ENCODE measurements at regions not wholly inside any gene's neighbourhood (a gene's known extent, or its start where the extent isn't known, plus 50 kb on each side); places are given as distances from the start of the nearest gene placed in this dataset.

DNA sequence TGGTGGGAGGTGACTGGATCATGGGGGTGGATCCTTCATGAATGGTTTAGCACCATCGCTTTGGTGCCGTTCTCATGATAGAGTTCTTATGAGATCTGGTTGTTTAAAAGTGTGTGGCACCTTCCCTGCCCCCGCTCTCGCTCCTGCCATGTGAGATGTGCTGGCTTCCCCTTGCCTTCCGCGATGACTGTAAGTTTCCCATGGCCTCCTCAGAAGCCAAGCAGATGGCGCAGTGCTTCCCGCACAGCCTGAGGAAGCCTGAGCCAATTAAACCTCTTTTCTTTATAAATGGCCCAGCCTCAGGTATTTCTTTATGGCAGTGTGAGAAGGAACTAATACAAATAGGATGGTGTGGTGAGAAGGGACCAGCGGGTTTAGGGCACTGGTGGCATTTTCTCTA lies 243.3 kb upstream of the CELF2 start:
- TF ChIP-seq, protein P1, sequence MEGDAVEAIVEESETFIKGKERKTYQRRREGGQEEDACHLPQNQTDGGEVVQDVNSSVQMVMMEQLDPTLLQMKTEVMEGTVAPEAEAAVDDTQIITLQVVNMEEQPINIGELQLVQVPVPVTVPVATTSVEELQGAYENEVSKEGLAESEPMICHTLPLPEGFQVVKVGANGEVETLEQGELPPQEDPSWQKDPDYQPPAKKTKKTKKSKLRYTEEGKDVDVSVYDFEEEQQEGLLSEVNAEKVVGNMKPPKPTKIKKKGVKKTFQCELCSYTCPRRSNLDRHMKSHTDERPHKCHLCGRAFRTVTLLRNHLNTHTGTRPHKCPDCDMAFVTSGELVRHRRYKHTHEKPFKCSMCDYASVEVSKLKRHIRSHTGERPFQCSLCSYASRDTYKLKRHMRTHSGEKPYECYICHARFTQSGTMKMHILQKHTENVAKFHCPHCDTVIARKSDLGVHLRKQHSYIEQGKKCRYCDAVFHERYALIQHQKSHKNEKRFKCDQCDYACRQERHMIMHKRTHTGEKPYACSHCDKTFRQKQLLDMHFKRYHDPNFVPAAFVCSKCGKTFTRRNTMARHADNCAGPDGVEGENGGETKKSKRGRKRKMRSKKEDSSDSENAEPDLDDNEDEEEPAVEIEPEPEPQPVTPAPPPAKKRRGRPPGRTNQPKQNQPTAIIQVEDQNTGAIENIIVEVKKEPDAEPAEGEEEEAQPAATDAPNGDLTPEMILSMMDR (IDR thresholded peaks at IDR 0.05; ENCODE audit: poor library complexity, severe bottlenecking), result no peak
- no peak for DNase-seq (ENCODE audit: low spot score)
- Histone ChIP-seq H3K9me3 (ENCODE audit: severe bottlenecking) (no peaks in the 10 kb centered on the region), H3K4me3 (ENCODE audit: severe bottlenecking) (no peak overlapping the region), H3K36me3 (ENCODE audit: low read depth) (no peaks in the 10 kb centered on the region), H3K27me3 (ENCODE audit: insufficient read depth, poor library complexity, severe bottlenecking) (no peaks in the 10 kb centered on the region), H3K27ac (ENCODE audit: poor library complexity, severe bottlenecking) (no peak overlapping the region), H3K4me1 (ENCODE audit: insufficient read depth, poor library complexity, severe bottlenecking) (no peaks in the 10 kb centered on the region)
- ATAC-seq (ENCODE audit: low read depth), result no peak

DNA sequence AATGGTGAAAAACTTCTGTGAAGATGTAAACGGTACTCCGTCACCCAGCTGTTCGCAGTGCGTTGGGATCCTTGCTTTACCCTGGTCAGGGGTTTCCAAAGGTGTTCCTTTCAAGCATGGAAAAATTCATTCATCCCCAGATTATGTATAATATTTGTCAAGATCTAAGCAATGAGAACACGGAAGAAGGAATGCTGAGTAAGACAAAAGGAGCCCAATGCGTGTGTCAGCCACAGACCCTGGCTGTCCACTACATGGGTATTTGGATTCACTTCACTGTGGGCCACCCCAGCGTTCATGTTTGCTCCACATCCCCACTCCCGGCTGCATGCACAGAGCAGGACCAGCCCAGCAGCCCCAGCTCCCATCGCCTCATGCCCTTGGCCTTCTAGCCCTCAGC lies 241.3 kb upstream of the CELF2 start:
- Histone ChIP-seq H3K27me3 (ENCODE audit: insufficient read depth, poor library complexity, severe bottlenecking) (no peaks in the 10 kb centered on the region), H3K4me1 (ENCODE audit: insufficient read depth, poor library complexity, severe bottlenecking) (peaks cover 9% of the 10 kb centered on the region), H3K9me3 (ENCODE audit: severe bottlenecking) (no peaks in the 10 kb centered on the region), H3K4me3 (ENCODE audit: severe bottlenecking) (no peak overlapping the region), H3K27ac (ENCODE audit: poor library complexity, severe bottlenecking) (no peak overlapping the region), H3K36me3 (ENCODE audit: low read depth) (no peaks in the 10 kb centered on the region)
- no peak for ATAC-seq (ENCODE audit: low read depth)
- DNase-seq (ENCODE audit: low spot score), result no peak
- TF ChIP-seq, protein P1 (IDR thresholded peaks at IDR 0.05; ENCODE audit: poor library complexity, severe bottlenecking), result no peak

DNA sequence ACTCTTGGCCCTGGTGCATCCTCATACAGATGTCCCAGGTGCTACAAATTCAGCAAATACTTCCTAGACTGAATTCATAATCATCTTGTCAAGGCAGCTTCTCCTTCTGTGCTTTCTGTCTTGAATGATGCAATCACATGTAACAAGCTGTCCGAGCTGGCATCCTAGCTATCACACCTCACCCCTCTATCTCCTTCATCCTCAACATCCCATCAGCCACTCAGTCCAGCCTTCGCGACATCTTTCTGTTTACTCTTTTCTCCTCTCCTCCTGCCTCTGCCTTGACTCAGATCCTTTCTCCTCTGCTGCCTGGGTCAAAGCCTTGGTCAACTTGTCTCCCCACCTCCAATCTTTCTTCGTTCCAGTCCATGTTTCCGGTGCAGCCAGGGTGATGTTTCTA lies 240.4 kb upstream of the CELF2 start:
- TF ChIP-seq, protein P1 (IDR thresholded peaks at IDR 0.05; ENCODE audit: poor library complexity, severe bottlenecking), result no peak
- Histone ChIP-seq H3K27ac (ENCODE audit: poor library complexity, severe bottlenecking) (no peak overlapping the region), H3K36me3 (ENCODE audit: low read depth) (no peaks in the 10 kb centered on the region), H3K4me1 (ENCODE audit: insufficient read depth, poor library complexity, severe bottlenecking) (peaks cover 10% of the 10 kb centered on the region), H3K4me3 (ENCODE audit: severe bottlenecking) (no peak overlapping the region), H3K9me3 (ENCODE audit: severe bottlenecking) (no peaks in the 10 kb centered on the region), H3K27me3 (ENCODE audit: insufficient read depth, poor library complexity, severe bottlenecking) (no peaks in the 10 kb centered on the region)
- DNase-seq (ENCODE audit: low spot score), result no peak
- ATAC-seq (ENCODE audit: low read depth), result no peak

DNA sequence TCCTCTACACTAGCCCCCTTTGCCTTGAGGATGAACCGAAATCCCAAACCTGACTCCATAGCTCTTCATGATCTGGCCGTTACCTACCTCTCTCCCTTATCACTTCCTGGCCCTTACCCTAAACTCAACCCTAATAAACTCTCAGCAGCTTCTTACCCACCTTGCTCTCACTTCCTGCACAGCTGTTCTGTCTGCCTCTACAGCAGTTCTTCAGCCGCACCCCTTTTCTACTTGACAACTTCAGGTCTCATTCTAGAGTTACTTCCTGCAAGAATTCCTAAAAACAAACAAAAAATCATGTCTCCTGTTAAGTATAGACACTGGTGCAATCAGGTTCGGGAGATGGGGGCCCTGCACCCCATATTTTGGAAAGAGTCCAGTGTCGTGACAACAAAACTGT lies 239.9 kb upstream of the CELF2 start:
- no peak overlapping the region for H3K27ac ChIP-seq (ENCODE audit: poor library complexity, severe bottlenecking)
- TF ChIP-seq, protein P1 (IDR thresholded peaks at IDR 0.05; ENCODE audit: poor library complexity, severe bottlenecking), result no peak
- H3K9me3 ChIP-seq (ENCODE audit: severe bottlenecking), result no peaks in the 10 kb centered on the region
- peaks cover 10% of the 10 kb centered on the region for H3K4me1 ChIP-seq (ENCODE audit: insufficient read depth, poor library complexity, severe bottlenecking)
- no peaks in the 10 kb centered on the region for H3K36me3 ChIP-seq (ENCODE audit: low read depth)
- H3K27me3 ChIP-seq (ENCODE audit: insufficient read depth, poor library complexity, severe bottlenecking), result no peaks in the 10 kb centered on the region
- DNase-seq (ENCODE audit: low spot score) (no peak), ATAC-seq (ENCODE audit: low read depth) (no peak)
- H3K4me3 ChIP-seq (ENCODE audit: severe bottlenecking), result no peak overlapping the region

DNA sequence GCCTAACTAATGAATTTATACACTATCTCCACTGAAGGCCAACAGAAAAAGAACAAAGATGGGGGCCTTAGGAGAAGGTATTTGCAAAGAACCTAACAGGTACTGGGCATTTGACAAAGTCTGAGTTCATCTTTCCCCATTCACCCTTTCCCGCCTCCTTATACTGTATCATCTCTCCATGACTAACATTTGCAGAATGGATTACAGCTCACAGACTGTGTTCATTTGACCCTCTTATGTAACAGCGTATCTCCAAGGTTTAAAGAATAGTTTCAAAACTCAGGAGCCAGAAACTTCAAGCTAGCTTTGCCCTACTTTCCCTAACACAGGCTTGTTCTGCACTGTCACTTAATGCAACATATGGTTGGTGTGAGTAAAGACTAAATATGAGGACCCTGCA lies 238.7 kb upstream of the CELF2 start:
- no peaks in the 10 kb centered on the region for H3K27me3 ChIP-seq (ENCODE audit: insufficient read depth, poor library complexity, severe bottlenecking)
- no peaks in the 10 kb centered on the region for H3K9me3 ChIP-seq (ENCODE audit: severe bottlenecking)
- no peaks in the 10 kb centered on the region; the same call in 1 of the 2 replicates for H3K36me3 ChIP-seq (ENCODE audit: low read depth)
- peaks cover 10% of the 10 kb centered on the region for H3K4me1 ChIP-seq (ENCODE audit: insufficient read depth, poor library complexity, severe bottlenecking)
- DNase-seq (ENCODE audit: low spot score) (no peak), ATAC-seq (ENCODE audit: low read depth) (no peak)
- H3K27ac ChIP-seq (ENCODE audit: poor library complexity, severe bottlenecking), result no peak overlapping the region
- TF ChIP-seq, protein P1 (IDR thresholded peaks at IDR 0.05; ENCODE audit: poor library complexity, severe bottlenecking), result no peak
- H3K4me3 ChIP-seq (ENCODE audit: severe bottlenecking), result no peak overlapping the region

Data from RWPE2 (cell line).